ENCODE measurements at regions not wholly inside any gene's neighbourhood (a gene's known extent, or its start where the extent isn't known, plus 50 kb on each side); places are given as distances from the start of the nearest gene placed in this dataset.

DNA sequence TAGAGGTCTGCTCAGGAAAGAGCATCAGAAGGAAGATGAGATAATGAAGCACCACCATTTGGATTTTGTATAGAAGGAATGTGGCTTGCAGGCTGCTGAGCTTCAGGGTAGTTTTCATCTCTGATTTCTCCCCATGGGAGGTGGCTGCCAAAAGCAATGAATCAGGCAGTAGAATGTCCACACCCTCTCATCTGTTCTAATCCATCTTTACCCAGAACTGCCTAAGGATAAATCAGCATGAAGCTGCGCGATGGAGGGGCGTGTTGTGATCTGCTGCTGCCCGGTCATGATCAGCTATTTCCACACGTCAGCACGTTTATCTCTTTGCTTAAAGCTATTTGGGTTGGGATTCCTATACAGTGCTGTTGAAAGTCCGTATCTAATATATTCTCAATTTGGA lies 295.4 kb downstream of the FOXA2 start:
- no peak overlapping the region for H3K23ac ChIP-seq (ENCODE audit: insufficient read length)
- no peak overlapping the region for H2AFZ ChIP-seq (ENCODE audit: low read length)
- no peaks in the 10 kb centered on the region for H3K27me3 ChIP-seq (replicated peaks in 1 of 4; ENCODE audit: control insufficient read depth in 3 of 4, extremely low read depth in 1 of 4, insufficient read depth in 3 of 4, low read length in 3 of 4)
- 93% methylated on average over 7 of the region's 7 CpGs; no CpG with 5 or more reads in 1 of the 2 experiments for WGBS, 2 experiments (ENCODE audit: extremely low coverage in 1 of 2, insufficient coverage in 1 of 2, insufficient read length in 1 of 2, insufficient replicate concordance in 2 of 2, low coverage in 1 of 2, low lambda C conversion rate in 2 of 2, missing lambda C conversion rate in 1 of 2)
- H2BK12ac ChIP-seq (ENCODE audit: low read depth, low read length), result no peak overlapping the region
- H2BK20ac ChIP-seq (ENCODE audit: low read length), result no peak overlapping the region
- no peak overlapping the region for H3K56ac ChIP-seq (replicated peaks; ENCODE audit: insufficient read length, low read depth, low read length)
- no peak overlapping the region for H4K8ac ChIP-seq (ENCODE audit: extremely low read depth, insufficient read depth, low read length)
- no peak overlapping the region for H3K4me3 ChIP-seq (ENCODE audit: extremely low read depth in 1 of 4, insufficient read depth in 2 of 4, low read depth in 3 of 4, low read length in 4 of 4)
- no peak overlapping the region for H4K5ac ChIP-seq (ENCODE audit: insufficient read length, low read depth, low read length)
- FAIRE-seq, result no peak
- H4K20me1 ChIP-seq (replicated peaks in 1 of 2; ENCODE audit: control insufficient read depth in 1 of 2, insufficient read depth in 2 of 2, low read length in 2 of 2), result no peaks in the 10 kb centered on the region
- no peak overlapping the region for H3K14ac ChIP-seq (ENCODE audit: insufficient read length)
- H3K79me2 ChIP-seq (ENCODE audit: control insufficient read depth in 1 of 2, insufficient read depth in 2 of 2, low read length in 2 of 2), result no peaks in the 10 kb centered on the region
- no peak overlapping the region for H3K9ac ChIP-seq (replicated peaks in 1 of 4; ENCODE audit: extremely low read depth in 1 of 4, low read depth in 3 of 4, low read length in 3 of 4)
- no peak overlapping the region for H2AK5ac ChIP-seq (ENCODE audit: low read depth, low read length)
- H2BK15ac ChIP-seq (ENCODE audit: low read length), result no peak overlapping the region
- H3K18ac ChIP-seq (ENCODE audit: extremely low read depth, low read length), result no peak overlapping the region
- H3K79me1 ChIP-seq (ENCODE audit: low read depth, low read length), result no peaks in the 10 kb centered on the region
- no peak overlapping the region for H2BK5ac ChIP-seq (ENCODE audit: low read depth, low read length)
- H3K23me2 ChIP-seq (ENCODE audit: low read depth, low read length), result no peaks in the 10 kb centered on the region
- H3K27ac ChIP-seq (ENCODE audit: low read depth, low read length), result no peak overlapping the region
- no peak for DNase-seq (ENCODE audit: low read depth in 1 of 2, low spot score in 2 of 2)
- no peak for TF ChIP-seq EGR1 (IDR thresholded peaks at IDR 0.05; ENCODE audit: borderline replicate concordance, low read depth, low read length)
- no peak for TF ChIP-seq NRF1 (IDR thresholded peaks at IDR 0.05; ENCODE audit: low read depth, low read length)
- no peak for TF ChIP-seq BACH1 (IDR thresholded peaks at IDR 0.05; ENCODE audit: low read length)
- no peak for TF ChIP-seq SIX5 (IDR thresholded peaks at IDR 0.05; ENCODE audit: low read depth, low read length)
- no peak for TF ChIP-seq TCF12 (IDR thresholded peaks at IDR 0.05; ENCODE audit: low read depth, low read length)
- no peak for TF ChIP-seq HDAC6 (IDR thresholded peaks at IDR 0.05; ENCODE audit: low read depth, low read length)
- TF ChIP-seq, protein P1, sequence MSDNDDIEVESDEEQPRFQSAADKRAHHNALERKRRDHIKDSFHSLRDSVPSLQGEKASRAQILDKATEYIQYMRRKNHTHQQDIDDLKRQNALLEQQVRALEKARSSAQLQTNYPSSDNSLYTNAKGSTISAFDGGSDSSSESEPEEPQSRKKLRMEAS (IDR thresholded peaks at IDR 0.05), result no peak
- TF ChIP-seq CHD1 (IDR thresholded peaks at IDR 0.05; ENCODE audit: low read depth, low read length), result no peak
- H3K9me3 ChIP-seq (ENCODE audit: insufficient read depth in 2 of 2, low read depth in 1 of 2, low read length in 1 of 2), result no peaks in the 10 kb centered on the region
- no peak overlapping the region for H3K4me2 ChIP-seq (ENCODE audit: insufficient read depth in 1 of 2, low read depth in 2 of 2, low read length in 2 of 2)
- ChIA-PET POLR2A (ENCODE audit: partially characterized antibody) (no interaction called here), CTCF (ENCODE audit: partially characterized antibody) (no interaction called here)
- no peak overlapping the region for H2BK120ac ChIP-seq (replicated peaks; ENCODE audit: low read depth, low read length)
- H4K91ac ChIP-seq (replicated peaks; ENCODE audit: insufficient read length, low read length), result no peak overlapping the region
- H3K4me1 ChIP-seq (replicated peaks in 1 of 4; ENCODE audit: control insufficient read depth in 3 of 4, insufficient read depth in 4 of 4, low read length in 3 of 4), result no peaks in the 10 kb centered on the region
- H3K4ac ChIP-seq (replicated peaks; ENCODE audit: insufficient read length, low read depth, low read length), result no peak overlapping the region
- no peaks in the 10 kb centered on the region for H3K36me3 ChIP-seq (ENCODE audit: control insufficient read depth in 2 of 4, insufficient read depth in 4 of 4, low read length in 3 of 4)

Measured in H1 (cell line).